ENCODE measurements at regions not wholly inside any gene's neighbourhood (a gene's known extent, or its start where the extent isn't known, plus 50 kb on each side); places are given as distances from the start of the nearest gene placed in this dataset.

GRCh38 chr15:96768435-96768789 lies 437.9 kb downstream of the NR2F2 start:
- TF ChIP-seq CTCF (IDR thresholded peaks at IDR 0.05; ENCODE audit: low read depth, low read length, missing control alignments), result no peak
- no peak for DNase-seq (ENCODE audit: extremely low read depth, low read depth)
- no peak overlapping the region for H3K4me3 ChIP-seq (replicated peaks; ENCODE audit: low read depth, low read length)

GRCh38 chr15:96771035-96771434 lies 440.5 kb downstream of the NR2F2 start:
- no peak overlapping the region for H3K4me3 ChIP-seq (replicated peaks; ENCODE audit: low read depth, low read length)
- no peak for TF ChIP-seq CTCF (IDR thresholded peaks at IDR 0.05; ENCODE audit: low read depth, low read length, missing control alignments)
- no peak for DNase-seq (ENCODE audit: extremely low read depth, low read depth)

- DNase-seq (ENCODE audit: extremely low read depth, low read depth), result no peak
- no peak overlapping the region for H3K4me3 ChIP-seq (replicated peaks; ENCODE audit: low read depth, low read length)
- no peak for TF ChIP-seq CTCF (IDR thresholded peaks at IDR 0.05; ENCODE audit: low read depth, low read length, missing control alignments)
Observed at GRCh38 chr15:96774216-96774615, 443.7 kb downstream of the NR2F2 start.

GRCh38 chr15:96783746-96784145 lies 453.2 kb downstream of the NR2F2 start:
- DNase-seq (ENCODE audit: extremely low read depth, low read depth), result no peak
- no peak for TF ChIP-seq CTCF (IDR thresholded peaks at IDR 0.05; ENCODE audit: low read depth, low read length, missing control alignments)
- no peak overlapping the region for H3K4me3 ChIP-seq (replicated peaks; ENCODE audit: low read depth, low read length)

GRCh38 chr15:96790004-96790403 lies 459.5 kb downstream of the NR2F2 start:
- H3K4me3 ChIP-seq (replicated peaks; ENCODE audit: low read depth, low read length), result no peak overlapping the region
- no peak for TF ChIP-seq CTCF (IDR thresholded peaks at IDR 0.05; ENCODE audit: low read depth, low read length, missing control alignments)
- no peak for DNase-seq (ENCODE audit: extremely low read depth, low read depth)

- no peak overlapping the region for H3K4me3 ChIP-seq (replicated peaks; ENCODE audit: low read depth, low read length)
- no peak for TF ChIP-seq CTCF (IDR thresholded peaks at IDR 0.05; ENCODE audit: low read depth, low read length, missing control alignments)
- DNase-seq (ENCODE audit: extremely low read depth, low read depth), result no peak
Observed at GRCh38 chr15:96792216-96792615, 461.7 kb downstream of the NR2F2 start.

- no peak overlapping the region for H3K4me3 ChIP-seq (replicated peaks; ENCODE audit: low read depth, low read length)
- no peak for DNase-seq (ENCODE audit: extremely low read depth, low read depth)
- no peak for TF ChIP-seq CTCF (IDR thresholded peaks at IDR 0.05; ENCODE audit: low read depth, low read length, missing control alignments)
Observed at GRCh38 chr15:96796841-96797240, 466.3 kb downstream of the NR2F2 start.

Measured in HFF-Myc (cell line).